HepG2 (cell line): ENCODE measurements at regions not wholly inside any gene's neighbourhood (a gene's known extent, or its start where the extent isn't known, plus 50 kb on each side); places are given as distances from the start of the nearest gene placed in this dataset.
A peak's percentile ranks its signal among the peaks of the same experiment; 100 is the strongest.

ENCODE experiments used
- ATAC-seq: fragments of 200-7000 bp; cut with Tn5 transposase; 3 replicates; pipeline ENCODE4 v1.9.1; 2020; ENCODE audit warnings: mild to moderate bottlenecking, moderate library complexity
- BruUV-seq: library from RNA; stranded (reverse); fragments of 400-500 nt; replicated peaks from 2 replicates; lab custom pipeline; 2021; lab: Mats Ljungman, UMichigan
- CTCF ChIA-PET: fragments of 300-600 bp; formaldehyde crosslinking; extraction: SDS; loops from one replicate; lab custom pipeline; 2021; ENCODE audit warnings: low total read pairs, inconsistent platforms, low intra/inter-chr PET ratio; lab: Yijun Ruan, JAX
- POLR2A ChIA-PET: fragments of 350-600 bp; sonication (Branson Sonifier 250); formaldehyde crosslinking; loops from one replicate; lab custom pipeline; 2020; ENCODE audit warnings: antibody characterized with exemption, inconsistent platforms; lab: Yijun Ruan, JAX
- DNase-seq: peaks from one replicate; pipeline ENCODE4 v3.0.0-alpha.2; 2015; ENCODE audit warnings: low spot score
- FAIRE-seq: peaks from 3 replicates; lab custom pipeline; 2011; peaks lifted over from hg19 to GRCh38; lab: Jason Lieb, UNC
- H2AFZ ChIP-seq: one replicate; pipeline ENCODE4 v1.6.1; 2011; ENCODE audit warnings: low read length, inconsistent platforms
- H3K27ac ChIP-seq: fragments of 300-600 bp; 3 replicates; pipeline ENCODE4 v1.8.0; 2011; ENCODE audit warnings: mixed run types, mild to moderate bottlenecking, mixed read lengths, low read length, inconsistent platforms; ENCODE audit not compliant: insufficient read depth; ENCODE audit errors: extremely low read length
- H3K27me3 ChIP-seq, 2 experiments: fragments of 200-600 bp in 1 of 2; 2 replicates in 1 of 2; 3 replicates in 1 of 2; pipeline versions ENCODE4 v1.6.0 to v1.8.0; 2011; ENCODE audit warnings: low read length in 2 of 2, mild to moderate bottlenecking in 2 of 2, moderate library complexity in 2 of 2, inconsistent platforms in 1 of 2; ENCODE audit not compliant: insufficient read depth in 2 of 2, control insufficient read depth in 1 of 2
- H3K36me3 ChIP-seq, 2 experiments: fragments of 200-600 bp in 1 of 2; replicated peaks in 1 of 2; 2 replicates in 1 of 2; 3 replicates in 1 of 2; pipeline versions ENCODE4 v1.5.1 to v1.8.0; 2011; ENCODE audit warnings: low read length in 2 of 2, inconsistent platforms in 1 of 2; ENCODE audit not compliant: insufficient read depth in 2 of 2, control insufficient read depth in 1 of 2
- H3K4me1 ChIP-seq: 2 replicates; pipeline ENCODE4 v1.5.1; 2012; ENCODE audit warnings: low read length, inconsistent platforms; ENCODE audit not compliant: insufficient read depth
- H3K4me2 ChIP-seq: 2 replicates; pipeline ENCODE4 v1.6.0; 2011; ENCODE audit warnings: low read depth, low read length, inconsistent platforms
- H3K4me3 ChIP-seq, 3 experiments: fragments of 200-600 bp in 1 of 3; sonication (generic), shearing (Covaris generic) in 1 of 3; replicated peaks in 1 of 3; 2 replicates each; pipeline ENCODE4 v1.5.1; 2011 to 2016; ENCODE audit warnings: low read length in 3 of 3, inconsistent platforms in 2 of 3, low read depth in 2 of 3, mild to moderate bottlenecking in 2 of 3, control low read depth in 1 of 3, mixed read lengths in 1 of 3; ENCODE audit not compliant: insufficient read depth in 1 of 3
- H3K79me2 ChIP-seq: one replicate; pipeline ENCODE4 v1.6.1; 2011; ENCODE audit warnings: low read length, inconsistent platforms; ENCODE audit not compliant: insufficient read depth
- H3K9ac ChIP-seq: 2 replicates; pipeline ENCODE4 v1.6.0; 2011; ENCODE audit warnings: mild to moderate bottlenecking, low read depth, low read length, inconsistent platforms; ENCODE audit not compliant: insufficient read depth
- H3K9me3 ChIP-seq: 2 replicates; pipeline ENCODE4 v1.5.1; 2012; ENCODE audit warnings: mild to moderate bottlenecking, low read length
- H4K20me1 ChIP-seq: 2 replicates; pipeline ENCODE4 v1.6.0; 2011; ENCODE audit warnings: inconsistent platforms, mild to moderate bottlenecking, low read length, moderate library complexity; ENCODE audit not compliant: insufficient read depth
- ATF7 ChIP-seq, 2 experiments: fragments of 450-650 bp in 1 of 2; sonication (generic) in 1 of 2; formaldehyde crosslinking in 1 of 2; IDR thresholded peaks; 2 replicates each; pipeline versions ENCODE4 v1.4.0 to v1.6.1; 2016 to 2020; ENCODE audit warnings: antibody characterized with exemption in 1 of 2, mild to moderate bottlenecking in 1 of 2, missing genetic modification reagents in 1 of 2
- CREB1 ChIP-seq, 2 experiments: fragments of 450-650 bp in 1 of 2; IDR thresholded peaks; 2 replicates each; pipeline ENCODE4 v1.6.1; 2016 to 2017; ENCODE audit warnings: control low read depth in 1 of 2, mild to moderate bottlenecking in 1 of 2, missing compliant biosample characterization in 1 of 2, missing genetic modification characterization in 1 of 2
- EHMT2 ChIP-seq: fragments of 200-600 bp; sonication (generic); IDR thresholded peaks from 2 replicates; pipeline ENCODE4 v1.7.0; 2017; ENCODE audit warnings: antibody characterized with exemption, low read depth, low read length, borderline replicate concordance
- LCORL ChIP-seq, 2 experiments: fragments of 450-650 bp in 1 of 2; sonication (generic) in 1 of 2; formaldehyde crosslinking in 1 of 2; IDR thresholded peaks; 2 replicates each; pipeline versions ENCODE4 v1.5.0 to v1.6.1; 2017 to 2020; ENCODE audit warnings: antibody characterized with exemption in 1 of 2, missing genetic modification reagents in 1 of 2
- PATZ1 ChIP-seq: sonication (generic); formaldehyde crosslinking; IDR thresholded peaks from 2 replicates; pipeline ENCODE4 v1.4.0; 2020; ENCODE audit warnings: missing genetic modification reagents
- ZNF513 ChIP-seq: sonication (generic); formaldehyde crosslinking; conservative IDR thresholded peaks from 2 replicates; pipeline ENCODE4 v1.5.0; 2020; ENCODE audit warnings: missing genetic modification reagents
- ZNF747 ChIP-seq: sonication (generic); formaldehyde crosslinking; IDR thresholded peaks from 2 replicates; pipeline ENCODE4 v1.8.1; 2023; ENCODE audit warnings: missing genetic modification reagents, mild to moderate bottlenecking, borderline replicate concordance
- WGBS: methylation state at CpG from one replicate; pipeline ENCODE4 v1.1.6; 2017; ENCODE audit warnings: low lambda C conversion rate; 5-methylcytosine and 5-hydroxymethylcytosine counted together
- in situ Hi-C: cut with HindIII; loops from 2 replicates; pipeline ENCODE4 v1.10.0; 2017; ENCODE audit warnings: low pct_unique_long_range_greater_than_20kb; ENCODE audit not compliant: extremely low pct_ligation_motif_present
- intact Hi-C: fragments of 100-400 bp; cut with micrococcal nuclease; formaldehyde crosslinking; loops from one replicate; pipeline ENCODE4 v1.10.0; 2022; ENCODE audit not compliant: unreplicated experiment

GRCh38 chr13:60699636-60700035, 302.6 kb downstream of the TDRD3 start:
- H3K27ac ChIP-seq = no peak overlapping the region
- ChIA-PET POLR2A (no interaction called here), CTCF (no interaction called here)
- no peak overlapping the region for H3K4me2 ChIP-seq
- WGBS = 3% methylated on average over 2 of the region's 2 CpGs
- no peak overlapping the region for H3K9ac ChIP-seq
- no peaks in the 10 kb centered on the region for H4K20me1 ChIP-seq
- H3K27me3 ChIP-seq = no peaks in the 10 kb centered on the region
- H3K36me3 ChIP-seq = no peaks in the 10 kb centered on the region
- DNase-seq (no peak), FAIRE-seq (no peak), ATAC-seq (no peak)
- no peaks in the 10 kb centered on the region for H3K4me1 ChIP-seq
- TF ChIP-seq ZNF747 (CRISPR knock-in tag) = no peak
- no peak for TF ChIP-seq LCORL (IDR thresholded peaks at IDR 0.05)
- TF ChIP-seq LCORL (CRISPR knock-in tag; IDR thresholded peaks at IDR 0.05) = no peak
- TF ChIP-seq CREB1 (IDR thresholded peaks at IDR 0.05) = peak; percentile 93
- no peak for TF ChIP-seq CREB1 (CRISPR knock-in tag; IDR thresholded peaks at IDR 0.05)
- TF ChIP-seq ZNF513 (CRISPR knock-in tag) = no peak
- TF ChIP-seq PATZ1 = no peak
- no peak for TF ChIP-seq EHMT2
- peak; percentile 93 for TF ChIP-seq ATF7 (IDR thresholded peaks at IDR 0.05)
- no peak for TF ChIP-seq ATF7 (CRISPR knock-in tag; IDR thresholded peaks at IDR 0.05)
- no peaks in the 10 kb centered on the region for H3K79me2 ChIP-seq
- in situ Hi-C loops = no loop called here
- no TSS peak for BruUV-seq
- no peaks in the 10 kb centered on the region for H3K9me3 ChIP-seq
- no peak overlapping the region for H3K4me3 ChIP-seq
- no peak overlapping the region for H2AFZ ChIP-seq
- intact Hi-C loops = no loop called here
